A673 (cell line): ENCODE measurements at regions not wholly inside any gene's neighbourhood (a gene's known extent, or its start where the extent isn't known, plus 50 kb on each side); places are given as distances from the start of the nearest gene placed in this dataset.
A peak's percentile ranks its signal among the peaks of the same experiment; 100 is the strongest.
"Not testable (repeated sequence)": the region's sequence is repeated elsewhere in the genome, so short reads cannot be mapped to it uniquely, and the experiment has no call there.

ENCODE experiments used
- BruUV-seq: library from RNA; stranded (reverse); fragments of 400-500 nt; replicated peaks from 2 replicates; lab custom pipeline; 2021; lab: Mats Ljungman, UMichigan
- CTCF ChIA-PET: fragments of 300-600 bp; sonication (Branson Sonifier 250); formaldehyde crosslinking; loops from one replicate; lab custom pipeline; 2022; ENCODE audit warnings: antibody characterized with exemption; lab: Charles Lee
- POLR2A ChIA-PET: fragments of 300-600 bp; sonication (Branson Sonifier 250); formaldehyde crosslinking; loops from one replicate; lab custom pipeline; 2022; ENCODE audit warnings: antibody characterized with exemption; ENCODE audit not compliant: low non-redundant PET; lab: Charles Lee
- DNase-seq: peaks from one replicate; pipeline ENCODE4 v3.0.0-alpha.2; 2015; ENCODE audit warnings: low spot score
- H3K27ac ChIP-seq: fragments of 200-600 bp; sonication (generic); 2 replicates; pipeline ENCODE4 v1.5.1; 2016; ENCODE audit warnings: mixed run types, low read depth, mild to moderate bottlenecking, mixed read lengths, antibody characterized with exemption, low read length; ENCODE audit not compliant: poor library complexity, severe bottlenecking
- H3K27me3 ChIP-seq: fragments of 200-600 bp; sonication (generic); replicated peaks from 2 replicates; pipeline ENCODE4 v1.6.1; 2017; ENCODE audit warnings: mixed run types, low read depth, mild to moderate bottlenecking, mixed read lengths, antibody characterized with exemption, low read length; ENCODE audit not compliant: insufficient read depth, poor library complexity
- H3K36me3 ChIP-seq: fragments of 200-600 bp; sonication (generic); 2 replicates; pipeline ENCODE4 v1.6.1; 2016; ENCODE audit warnings: mixed run types, mild to moderate bottlenecking, mixed read lengths, antibody characterized with exemption, low read length; ENCODE audit not compliant: insufficient read depth, poor library complexity, severe bottlenecking
- H3K4me1 ChIP-seq: fragments of 200-600 bp; sonication (generic); 2 replicates; pipeline ENCODE4 v1.6.1; 2017; ENCODE audit warnings: mixed run types, mild to moderate bottlenecking, mixed read lengths, antibody characterized with exemption, low read length; ENCODE audit not compliant: insufficient read depth, poor library complexity, severe bottlenecking
- H3K4me3 ChIP-seq: fragments of 200-600 bp; sonication (generic); 2 replicates; pipeline ENCODE4 v1.5.1; 2016; ENCODE audit warnings: low read depth, mixed run types, mild to moderate bottlenecking, mixed read lengths, low read length; ENCODE audit not compliant: poor library complexity, severe bottlenecking
- H3K9me3 ChIP-seq: fragments of 200-600 bp; sonication (generic); 2 replicates; pipeline ENCODE4 v1.6.1; 2016; ENCODE audit warnings: mixed run types, low read depth, mild to moderate bottlenecking, mixed read lengths, antibody characterized with exemption, low read length; ENCODE audit not compliant: poor library complexity, severe bottlenecking
- CTCF ChIP-seq: fragments of 300-800, 200-600 bp; sonication (generic); conservative IDR thresholded peaks from 2 replicates; pipeline ENCODE4 v1.5.1; 2017; ENCODE audit warnings: low read depth, mild to moderate bottlenecking, antibody characterized with exemption, low read length, moderate library complexity, mixed read lengths
- EZH2 ChIP-seq: fragments of 200-600 bp; sonication (generic); IDR thresholded peaks from 2 replicates; pipeline ENCODE4 v1.6.1; 2017; ENCODE audit warnings: borderline replicate concordance, low read depth, mild to moderate bottlenecking, mixed read lengths, antibody characterized with exemption, low read length; ENCODE audit not compliant: poor library complexity, severe bottlenecking
- intact Hi-C: fragments of 100-400 bp; cut with micrococcal nuclease; formaldehyde crosslinking; loops from one replicate; pipeline ENCODE4 v1.10.0; 2022; ENCODE audit not compliant: unreplicated experiment

GRCh38 chrX:41029332-41029731 is 55.9 kb upstream of the USP9X start:
- ChIA-PET CTCF (interaction anchor here (1.1 kb wide), 1 partner anchor 86 kb away, joined by 6 read pairs; no protein-coding TSS in a partner anchor), POLR2A (no interaction called here)
- no peak overlapping the region for H3K4me3 ChIP-seq
- no TSS peak for BruUV-seq
- DNase-seq: no peak
- H3K4me1 ChIP-seq: peaks cover 12% of the 10 kb centered on the region
- no peak overlapping the region for H3K27ac ChIP-seq
- H3K27me3 ChIP-seq: no peaks in the 10 kb centered on the region
- no peaks in the 10 kb centered on the region for H3K36me3 ChIP-seq
- no peak for TF ChIP-seq EZH2
- no peak for TF ChIP-seq CTCF
- H3K9me3 ChIP-seq: no peaks in the 10 kb centered on the region
- intact Hi-C loops: no loop called here

- Histone ChIP-seq H3K9me3 (no peaks in the 10 kb centered on the region), H3K4me3 (no peak overlapping the region), H3K4me1 (peaks cover 11% of the 10 kb centered on the region), H3K27me3 (no peaks in the 10 kb centered on the region), H3K27ac (no peak overlapping the region), H3K36me3 (no peaks in the 10 kb centered on the region)
- ChIA-PET POLR2A (no interaction called here), CTCF (no interaction called here)
- no peak for DNase-seq
- intact Hi-C loops: no loop called here
- no peak for TF ChIP-seq EZH2
- TF ChIP-seq CTCF: no peak
- no TSS peak for BruUV-seq
Measured at GRCh38 chrX:41031256-41031967, 53.8 kb upstream of the USP9X start.

GRCh38 chrX:41033299-41033698 is 51.9 kb upstream of the USP9X start:
- no peak for TF ChIP-seq EZH2
- no peak for TF ChIP-seq CTCF
- ChIA-PET CTCF (no interaction called here), POLR2A (no interaction called here)
- peak; percentile 25 for DNase-seq
- Histone ChIP-seq H3K36me3 (no peaks in the 10 kb centered on the region), H3K4me1 (no peaks in the 10 kb centered on the region), H3K9me3 (no peaks in the 10 kb centered on the region), H3K27me3 (no peaks in the 10 kb centered on the region), H3K4me3 (no peak overlapping the region), H3K27ac (no peak overlapping the region)
- intact Hi-C loops: no loop called here
- no TSS peak for BruUV-seq

GRCh38 chrX:41034902-41035301 is 50.3 kb upstream of the USP9X start:
- H3K9me3 ChIP-seq, H3K36me3 ChIP-seq, BruUV-seq, DNase-seq, intact Hi-C loops, H3K4me1 ChIP-seq, H3K27me3 ChIP-seq, H3K27ac ChIP-seq, CTCF ChIA-PET, POLR2A ChIA-PET, H3K4me3 ChIP-seq: not testable (repeated sequence)
